Activated CD8-positive, alpha-beta memory T cell treated with anti-CD3 and anti-CD28 coated beads for 36 hours (primary cell): ENCODE measurements at regions not wholly inside any gene's neighbourhood (a gene's known extent, or its start where the extent isn't known, plus 50 kb on each side); places are given as distances from the start of the nearest gene placed in this dataset.

ENCODE experiments used
- CTCF ChIA-PET: fragments of 350-600 bp; sonication (Branson Sonifier 250); formaldehyde crosslinking; loops from one replicate; lab custom pipeline; 2021; ENCODE audit warnings: antibody characterized with exemption; lab: Charles Lee
- POLR2A ChIA-PET: fragments of 350-600 bp; sonication (Branson Sonifier 250); formaldehyde crosslinking; loops from one replicate; lab custom pipeline; 2021; ENCODE audit warnings: antibody characterized with exemption; lab: Charles Lee

DNA sequence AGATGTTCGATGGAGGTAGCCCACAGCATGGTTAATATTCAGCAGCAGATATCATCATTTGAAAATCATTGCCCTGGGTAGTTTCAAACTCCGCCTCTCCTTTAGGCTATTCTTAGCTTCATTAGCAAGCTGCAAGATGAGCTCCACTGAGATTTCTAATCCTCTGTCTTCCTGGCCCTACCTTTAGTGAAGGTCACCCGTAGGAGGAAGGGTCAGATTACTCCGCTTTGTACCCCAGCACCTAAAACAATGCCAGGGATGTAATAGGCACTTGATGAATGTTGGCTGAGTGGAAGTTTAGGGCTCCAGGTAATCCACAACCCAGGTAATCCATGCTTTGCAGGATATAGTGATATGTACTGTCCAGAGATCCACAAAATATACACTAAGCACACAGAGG, 260.1 kb upstream of the MTNR1B start:
- POLR2A ChIA-PET: no interaction called here

DNA sequence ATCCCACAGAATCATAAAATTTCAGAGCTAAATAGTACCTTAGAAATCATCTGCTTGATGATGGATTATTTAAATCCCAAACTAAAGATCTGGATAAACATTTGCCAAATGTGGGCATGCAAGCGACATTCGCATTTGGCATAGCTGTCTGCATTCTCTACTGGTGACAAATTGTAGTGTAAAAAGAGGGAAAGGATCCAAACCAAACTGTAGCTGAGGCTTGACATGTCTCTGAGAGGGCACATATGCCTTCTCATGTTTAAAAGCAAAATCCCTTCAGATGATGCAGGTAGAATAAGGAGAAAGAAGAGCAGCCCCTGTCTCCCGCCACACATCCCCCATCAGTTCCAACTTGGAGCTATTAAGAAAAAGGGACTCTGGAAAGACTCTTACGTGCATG, 257.5 kb upstream of the MTNR1B start:
- CTCF ChIA-PET: no interaction called here

More for the DNA sequence above, 260.1 kb upstream of the MTNR1B start:
- CTCF ChIA-PET: no interaction called here

DNA sequence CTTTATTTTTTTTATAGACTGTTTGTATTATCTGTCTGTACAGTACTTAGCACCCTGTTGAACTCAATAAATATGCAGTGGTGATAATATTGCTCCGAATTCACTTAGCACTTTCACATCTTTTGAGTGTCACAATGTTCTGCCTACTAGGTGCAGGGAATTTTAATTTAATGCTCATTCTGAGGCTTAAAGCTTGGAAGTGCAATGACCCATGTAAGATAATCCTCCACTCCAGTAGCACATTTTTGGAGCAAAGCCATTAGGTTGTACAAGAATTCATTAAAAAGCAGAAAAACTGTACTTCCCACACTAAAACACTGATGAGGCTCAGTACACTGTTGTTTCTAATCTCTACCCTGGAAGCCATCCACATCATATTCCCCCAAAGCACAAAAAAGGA, 255.3 kb upstream of the MTNR1B start:
- ChIA-PET CTCF (no interaction called here), POLR2A (no interaction called here)

More for the DNA sequence above, 257.5 kb upstream of the MTNR1B start:
- POLR2A ChIA-PET: no interaction called here

GRCh38 chr11:92717240-92717639, 252.2 kb upstream of the MTNR1B start:
- CTCF ChIA-PET: no interaction called here

GRCh38 chr11:92720385-92720784, 249.1 kb upstream of the MTNR1B start:
- CTCF ChIA-PET: no interaction called here
- POLR2A ChIA-PET: no interaction called here

More at GRCh38 chr11:92717240-92717639, 252.2 kb upstream of the MTNR1B start:
- POLR2A ChIA-PET: no interaction called here

- CTCF ChIA-PET: no interaction called here
- POLR2A ChIA-PET: no interaction called here
These were observed 244.1 kb upstream of the MTNR1B start for GRCh38 chr11:92725352-92725751.

- ChIA-PET CTCF (no interaction called here), POLR2A (no interaction called here)
These were observed 242.3 kb upstream of the MTNR1B start for GRCh38 chr11:92727123-92727522.

DNA sequence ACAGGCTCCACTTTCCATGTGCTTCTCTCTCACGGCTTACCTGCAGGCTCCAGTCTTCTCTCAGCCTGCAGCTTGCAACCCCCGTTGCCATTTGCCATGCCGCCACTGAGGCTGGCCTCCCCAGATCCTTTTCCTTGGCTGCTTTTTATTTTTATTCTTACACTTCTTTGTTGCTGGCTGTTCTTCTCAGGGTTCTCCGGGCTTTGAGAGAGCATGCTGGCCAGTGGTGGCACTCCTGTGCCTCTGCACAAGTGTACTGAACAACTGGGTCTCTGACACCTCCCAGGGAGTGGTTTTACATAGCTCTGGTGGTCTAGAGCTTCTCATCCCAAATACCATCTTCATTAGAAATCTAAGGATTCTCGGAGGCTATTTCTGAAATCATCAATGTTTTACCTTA, 241.7 kb upstream of the MTNR1B start:
- POLR2A ChIA-PET: no interaction called here
- CTCF ChIA-PET: no interaction called here

- ChIA-PET POLR2A (no interaction called here), CTCF (no interaction called here)
These were observed 240.8 kb upstream of the MTNR1B start for GRCh38 chr11:92728628-92729027.

GRCh38 chr11:92735039-92735438, 234.4 kb upstream of the MTNR1B start:
- ChIA-PET CTCF (no interaction called here), POLR2A (no interaction called here)

GRCh38 chr11:92738276-92738675, 231.2 kb upstream of the MTNR1B start:
- POLR2A ChIA-PET: no interaction called here
- CTCF ChIA-PET: no interaction called here

DNA sequence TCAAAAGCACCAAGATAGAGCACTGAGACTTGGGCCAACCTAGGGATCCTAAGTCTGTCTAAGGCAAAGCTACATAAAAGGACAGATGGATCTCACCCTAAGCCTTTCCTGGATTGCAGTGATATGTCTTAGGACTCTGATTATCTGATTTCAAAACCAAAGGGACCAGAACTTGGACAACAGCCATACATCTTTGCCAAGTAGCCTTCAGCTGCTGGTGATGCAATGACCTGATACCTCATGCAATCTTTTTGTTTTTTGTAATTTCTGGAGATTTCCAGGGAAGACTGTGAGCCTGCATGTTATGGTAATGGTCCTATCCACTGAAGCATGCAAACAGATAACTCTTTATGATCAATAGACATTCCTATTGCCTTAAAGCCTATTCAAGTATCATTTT, 230.4 kb upstream of the MTNR1B start:
- CTCF ChIA-PET: no interaction called here
- POLR2A ChIA-PET: no interaction called here

DNA sequence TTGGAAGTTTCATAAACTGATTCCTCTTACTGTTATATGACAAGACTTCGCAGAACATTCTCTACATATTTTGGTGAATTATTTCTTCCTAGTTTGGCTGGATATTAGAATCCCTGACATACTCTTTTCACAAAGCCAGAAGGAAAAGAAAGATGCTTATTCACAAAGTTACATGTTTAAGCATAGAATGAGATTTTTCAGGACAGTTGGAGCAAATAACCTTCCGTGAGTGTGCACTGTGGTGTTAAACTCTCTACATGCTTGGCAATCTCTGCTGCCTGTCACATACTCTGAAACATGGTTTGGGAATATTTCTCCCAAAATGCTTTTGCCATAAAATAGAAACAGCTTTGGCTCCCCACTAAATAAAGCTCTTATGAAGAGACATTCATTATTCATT, 230.0 kb upstream of the MTNR1B start:
- ChIA-PET POLR2A (no interaction called here), CTCF (no interaction called here)

GRCh38 chr11:92740276-92740675, 229.2 kb upstream of the MTNR1B start:
- CTCF ChIA-PET: no interaction called here

GRCh38 chr11:92744929-92745585, 224.4 kb upstream of the MTNR1B start:
- CTCF ChIA-PET: no interaction called here
- POLR2A ChIA-PET: no interaction called here

More at GRCh38 chr11:92740276-92740675, 229.2 kb upstream of the MTNR1B start:
- POLR2A ChIA-PET: no interaction called here

DNA sequence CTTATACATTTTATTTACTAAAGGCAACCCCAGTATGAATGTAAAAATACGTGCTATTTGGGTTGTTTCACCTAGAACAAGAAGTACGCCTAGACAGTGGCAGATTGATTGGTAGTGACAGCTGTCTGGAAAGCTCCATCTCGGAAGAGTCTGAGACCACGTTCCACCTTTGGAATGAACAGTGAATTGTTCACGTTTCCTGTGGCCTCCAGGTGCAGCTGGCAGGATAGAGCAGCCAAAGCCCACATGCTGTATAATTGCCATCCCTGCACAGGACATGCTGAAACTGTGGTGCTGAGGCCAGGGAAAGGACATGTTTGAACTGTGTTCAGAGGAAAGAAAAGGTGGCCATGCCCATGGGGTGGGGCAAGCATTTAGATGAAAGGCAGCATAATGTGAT, 218.7 kb upstream of the MTNR1B start:
- CTCF ChIA-PET: no interaction called here
- POLR2A ChIA-PET: no interaction called here

DNA sequence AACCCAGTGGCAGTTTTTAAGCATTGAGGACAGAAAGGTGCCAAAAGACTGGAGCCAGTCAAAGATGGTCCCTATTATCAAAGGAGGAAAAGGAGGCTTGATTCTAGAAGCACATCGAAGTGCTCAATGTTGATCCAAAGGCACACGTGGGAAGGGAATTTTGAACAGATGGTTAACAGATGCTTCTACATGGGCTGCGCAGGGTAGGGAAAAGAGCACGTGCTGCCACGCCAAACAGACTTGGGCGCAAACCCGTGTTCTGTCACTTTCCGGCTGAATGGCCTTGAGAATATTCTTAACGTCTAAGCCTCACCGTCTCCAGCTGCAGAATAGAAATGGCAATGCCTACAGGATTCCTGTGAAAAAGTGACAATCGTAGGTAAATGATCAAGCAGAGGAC, 217.9 kb upstream of the MTNR1B start:
- ChIA-PET CTCF (no interaction called here), POLR2A (no interaction called here)

DNA sequence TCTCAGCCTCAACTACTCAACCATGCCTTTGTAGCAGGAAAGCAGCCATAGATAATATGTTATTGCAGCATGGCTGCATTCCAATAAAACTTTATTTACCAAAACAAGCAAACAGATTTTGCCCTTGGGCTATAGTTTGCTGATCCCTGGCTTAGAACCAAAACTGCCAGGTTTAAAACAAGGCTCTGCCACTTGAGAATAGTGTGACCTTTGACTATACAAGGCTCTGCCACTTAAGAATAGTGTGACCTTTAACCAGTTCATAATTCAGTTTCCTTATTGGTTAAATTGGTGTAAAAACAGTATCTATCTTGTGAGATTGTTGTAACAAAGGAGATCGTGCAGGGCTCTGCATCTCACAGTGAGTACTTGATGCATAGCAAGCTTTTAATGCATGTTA, 217.3 kb upstream of the MTNR1B start:
- POLR2A ChIA-PET: no interaction called here
- CTCF ChIA-PET: no interaction called here

DNA sequence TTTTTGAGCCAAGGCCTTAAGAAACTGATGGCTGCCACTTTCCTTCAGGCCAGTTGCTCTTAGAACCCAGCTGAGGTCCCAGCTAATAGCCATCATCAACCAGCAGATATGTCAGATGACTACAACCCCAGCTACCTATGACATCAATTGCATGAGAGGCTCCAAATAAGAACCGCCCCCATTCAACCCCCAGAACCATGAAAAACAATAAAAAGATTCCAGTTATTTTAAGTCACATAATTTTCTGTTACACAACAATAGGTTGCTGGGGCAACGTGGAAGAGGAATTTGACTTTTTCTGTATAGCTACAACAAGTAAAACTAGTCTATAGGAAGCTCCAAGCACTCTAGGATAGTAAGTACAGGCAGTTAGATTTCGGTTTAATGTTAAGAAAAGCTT, 216.3 kb upstream of the MTNR1B start:
- ChIA-PET CTCF (no interaction called here), POLR2A (no interaction called here)

GRCh38 chr11:92758241-92758780, 211.1 kb upstream of the MTNR1B start:
- POLR2A ChIA-PET: no interaction called here
- CTCF ChIA-PET: no interaction called here

GRCh38 chr11:92759571-92760214, 209.8 kb upstream of the MTNR1B start:
- ChIA-PET CTCF (no interaction called here), POLR2A (no interaction called here)
